SK-N-MC (cell line): ENCODE measurements at regions not wholly inside any gene's neighbourhood (a gene's known extent, or its start where the extent isn't known, plus 50 kb on each side); places are given as distances from the start of the nearest gene placed in this dataset.

Experiments used
- EZH2 ChIP-seq: fragments of 200-600 bp; sonication (generic); IDR thresholded peaks from one replicate; pipeline ENCODE4 v1.6.1; 2017; ENCODE audit warnings: antibody characterized with exemption
- FOXP2 ChIP-seq: optimal IDR thresholded peaks from 2 replicates; pipeline ENCODE3; 2011; ENCODE audit warnings: mild to moderate bottlenecking, moderate library complexity; ENCODE audit not compliant: insufficient read depth; ENCODE audit errors: extremely low read length, control extremely low read depth
- POLR2AphosphoS5 ChIP-seq: IDR thresholded peaks from 2 replicates; pipeline ENCODE4 v1.6.1; 2012; ENCODE audit warnings: mild to moderate bottlenecking, low read depth, low read length, borderline replicate concordance

DNA sequence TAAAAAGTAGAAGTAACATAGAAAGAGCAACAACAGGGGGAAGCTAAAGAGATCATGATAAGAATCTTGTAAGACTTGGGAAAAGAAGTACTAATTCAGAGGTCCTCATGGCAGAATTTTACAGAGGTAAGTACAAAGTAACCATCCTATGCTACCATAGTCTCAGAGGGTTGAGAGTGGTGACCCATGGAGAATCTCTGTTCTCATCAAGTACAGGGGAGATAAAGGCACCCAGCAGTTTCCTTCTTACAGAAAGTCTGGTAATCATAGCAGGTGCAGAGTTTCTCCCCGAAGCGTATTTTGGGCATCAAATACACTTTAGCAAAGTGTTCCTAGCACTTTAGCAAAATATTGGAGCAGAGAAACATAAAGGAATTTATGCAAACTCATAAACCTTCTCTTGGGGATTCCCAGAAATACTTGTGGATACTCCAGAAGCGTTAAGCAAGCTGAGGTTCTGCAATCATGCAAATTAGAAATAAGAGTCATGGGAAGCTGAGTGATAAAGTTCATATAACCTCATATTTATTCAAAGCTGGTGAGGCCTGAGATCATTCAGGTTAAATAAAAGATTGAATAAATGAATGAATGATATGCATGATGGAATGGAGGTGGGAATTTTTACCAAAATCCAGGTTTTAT lies 101.0 kb upstream of the SMC2 start:
- no peak for TF ChIP-seq POLR2AphosphoS5
- no peak for TF ChIP-seq EZH2
- no peak for TF ChIP-seq FOXP2
